VCaP (cell line): ENCODE measurements at regions not wholly inside any gene's neighbourhood (a gene's known extent, or its start where the extent isn't known, plus 50 kb on each side); places are given as distances from the start of the nearest gene placed in this dataset.

Source experiments
- H3K27ac ChIP-seq: fragments of 450-650 bp; 2 replicates; pipeline ENCODE4 v1.5.1; 2017
- CTCF ChIP-seq: fragments of 450-650 bp; conservative IDR thresholded peaks from 2 replicates; pipeline ENCODE4 v1.5.1; 2017; ENCODE audit warnings: mild to moderate bottlenecking, moderate library complexity

DNA sequence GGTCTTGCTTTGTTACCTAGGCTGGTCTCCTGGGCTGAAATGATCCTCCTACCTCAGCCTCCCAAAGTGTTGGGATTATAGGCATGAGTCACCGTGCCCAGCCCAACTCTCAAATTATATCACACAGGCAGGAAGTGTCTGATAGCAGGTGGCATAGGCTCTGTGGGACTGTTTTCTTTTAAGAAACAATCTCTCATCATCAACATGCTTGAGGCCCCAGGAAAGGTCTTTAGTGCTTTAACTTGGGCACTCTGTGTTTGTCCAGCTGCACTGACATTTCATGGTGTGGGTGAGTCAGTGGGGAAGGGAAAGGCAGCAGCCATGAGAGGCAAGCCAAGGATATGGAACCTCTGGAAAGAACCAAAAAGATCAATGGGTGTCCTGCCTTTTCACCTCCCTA is 88.1 kb upstream of the TSPAN5 start:
- TF ChIP-seq CTCF: no peak

DNA sequence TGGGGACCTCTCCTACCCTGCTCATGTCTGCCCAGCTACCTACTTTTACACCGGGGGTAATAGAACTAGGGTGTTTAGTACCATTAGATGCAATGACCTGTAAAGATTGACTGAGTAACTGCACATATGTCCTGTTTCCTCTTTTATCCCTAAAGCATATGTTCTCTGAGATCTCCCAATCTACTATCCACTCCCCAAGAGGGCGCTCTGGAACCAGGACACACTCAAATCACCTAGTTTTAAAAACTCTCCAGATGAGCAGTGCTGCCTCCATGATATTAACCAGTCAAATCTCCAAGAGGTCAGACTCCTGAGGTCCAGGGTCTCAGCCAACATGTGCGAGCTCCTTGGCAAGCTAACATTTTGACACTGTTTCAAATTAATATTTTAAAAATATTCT is 87.0 kb upstream of the TSPAN5 start:
- TF ChIP-seq CTCF: peak; percentile 44

More for the DNA sequence above, 88.1 kb upstream of the TSPAN5 start:
- peak overlapping the region; percentile 68 for H3K27ac ChIP-seq

DNA sequence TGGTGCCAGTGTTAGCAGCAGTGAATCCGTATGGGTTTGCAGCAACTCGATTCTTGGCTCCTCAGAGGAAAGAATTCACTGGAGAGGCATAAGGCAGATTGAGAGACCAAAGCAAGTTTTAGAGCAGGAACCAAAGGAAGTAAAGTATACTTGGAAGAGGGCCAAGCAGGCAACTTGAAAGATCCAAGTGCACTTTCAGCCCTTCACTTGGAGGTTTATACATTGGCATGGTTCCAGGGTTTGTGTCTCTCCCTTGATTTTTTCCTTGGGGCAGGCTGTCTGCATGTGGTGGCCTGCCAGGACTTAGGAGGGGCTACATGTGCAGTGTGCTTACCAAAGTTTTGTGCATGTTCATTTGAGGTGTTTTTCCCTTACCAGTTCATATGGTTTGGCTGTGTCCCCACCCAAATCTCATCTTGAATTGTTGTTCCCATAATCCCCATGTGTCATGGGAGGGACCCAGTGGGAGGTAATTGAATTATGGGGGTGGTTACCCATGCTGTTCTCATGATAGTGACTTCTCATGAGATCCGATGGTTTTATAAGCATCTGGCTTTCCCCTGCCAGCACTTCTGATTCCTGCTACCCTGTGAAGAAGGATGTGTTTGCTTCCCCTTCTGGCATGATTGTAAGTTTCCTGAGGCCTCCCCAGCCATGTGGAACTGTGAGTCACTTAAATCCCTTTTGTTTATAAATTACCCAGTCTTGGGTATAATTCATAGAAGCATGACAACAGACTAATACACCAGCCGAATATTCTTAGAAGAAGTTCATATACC is 86.2 kb upstream of the TSPAN5 start:
- no peak overlapping the region for H3K27ac ChIP-seq
- TF ChIP-seq CTCF: no peak

More for the DNA sequence above, 87.0 kb upstream of the TSPAN5 start:
- no peak overlapping the region for H3K27ac ChIP-seq

DNA sequence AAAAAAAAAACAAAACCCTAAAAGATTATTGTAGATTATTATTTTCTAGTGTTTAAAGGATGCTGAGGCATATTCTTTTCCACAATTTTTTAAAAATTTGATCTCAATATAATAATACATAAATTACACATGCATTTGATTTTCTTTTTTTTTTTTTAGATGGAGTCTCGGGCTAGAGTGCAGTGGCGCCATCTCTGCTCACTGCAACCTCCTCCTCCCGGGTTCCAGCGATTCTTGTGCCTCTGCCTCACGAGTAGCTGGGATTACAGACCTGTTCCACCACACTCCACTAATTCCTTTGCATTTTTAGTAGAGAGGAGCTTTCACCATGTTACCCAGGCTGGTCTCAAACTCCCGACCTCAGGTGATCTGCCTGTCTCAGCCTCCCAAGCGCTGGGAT is 83.5 kb upstream of the TSPAN5 start:
- H3K27ac ChIP-seq: no peak overlapping the region
- no peak for TF ChIP-seq CTCF

DNA sequence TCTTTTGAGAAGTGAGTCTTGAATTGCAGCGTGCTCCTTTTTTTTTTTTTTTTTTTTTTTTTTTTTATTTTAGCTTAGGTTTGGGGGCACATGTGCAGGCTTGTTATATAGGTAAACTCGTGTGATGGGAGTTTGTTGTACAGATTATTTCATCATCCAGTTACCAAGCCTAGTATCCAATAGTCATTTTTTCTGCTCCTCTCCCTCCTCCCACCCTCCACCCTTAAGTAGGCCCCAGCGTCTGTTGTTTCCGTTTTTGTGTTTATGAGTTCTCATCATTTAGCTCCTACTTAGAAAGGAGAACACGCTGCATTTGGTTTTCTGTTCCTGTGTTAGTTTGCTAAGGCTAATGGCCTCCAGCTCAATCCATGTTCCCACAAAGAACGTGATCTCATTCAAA is 81.3 kb upstream of the TSPAN5 start:
- no peak for TF ChIP-seq CTCF
- peak overlapping the region; percentile 36; the same call in 1 of the 2 replicates for H3K27ac ChIP-seq

- no peak for TF ChIP-seq CTCF
- no peak overlapping the region for H3K27ac ChIP-seq
These were observed 75.2 kb upstream of the TSPAN5 start for GRCh38 chr4:98733601-98734000.

- TF ChIP-seq CTCF: no peak
- no peak overlapping the region for H3K27ac ChIP-seq
These were observed 70.5 kb upstream of the TSPAN5 start for GRCh38 chr4:98728871-98729270.
